GM19455 (cell line): ENCODE measurements at regions not wholly inside any gene's neighbourhood (a gene's known extent, or its start where the extent isn't known, plus 50 kb on each side); places are given as distances from the start of the nearest gene placed in this dataset.
"Not testable (repeated sequence)": the region's sequence is repeated elsewhere in the genome, so short reads cannot be mapped to it uniquely, and the experiment has no call there.

Experiments
- ATAC-seq: cut with Tn5 transposase; IDR thresholded peaks from one replicate; pipeline ENCODE4 v1.9.1; 2021; ENCODE audit not compliant: unreplicated experiment

DNA sequence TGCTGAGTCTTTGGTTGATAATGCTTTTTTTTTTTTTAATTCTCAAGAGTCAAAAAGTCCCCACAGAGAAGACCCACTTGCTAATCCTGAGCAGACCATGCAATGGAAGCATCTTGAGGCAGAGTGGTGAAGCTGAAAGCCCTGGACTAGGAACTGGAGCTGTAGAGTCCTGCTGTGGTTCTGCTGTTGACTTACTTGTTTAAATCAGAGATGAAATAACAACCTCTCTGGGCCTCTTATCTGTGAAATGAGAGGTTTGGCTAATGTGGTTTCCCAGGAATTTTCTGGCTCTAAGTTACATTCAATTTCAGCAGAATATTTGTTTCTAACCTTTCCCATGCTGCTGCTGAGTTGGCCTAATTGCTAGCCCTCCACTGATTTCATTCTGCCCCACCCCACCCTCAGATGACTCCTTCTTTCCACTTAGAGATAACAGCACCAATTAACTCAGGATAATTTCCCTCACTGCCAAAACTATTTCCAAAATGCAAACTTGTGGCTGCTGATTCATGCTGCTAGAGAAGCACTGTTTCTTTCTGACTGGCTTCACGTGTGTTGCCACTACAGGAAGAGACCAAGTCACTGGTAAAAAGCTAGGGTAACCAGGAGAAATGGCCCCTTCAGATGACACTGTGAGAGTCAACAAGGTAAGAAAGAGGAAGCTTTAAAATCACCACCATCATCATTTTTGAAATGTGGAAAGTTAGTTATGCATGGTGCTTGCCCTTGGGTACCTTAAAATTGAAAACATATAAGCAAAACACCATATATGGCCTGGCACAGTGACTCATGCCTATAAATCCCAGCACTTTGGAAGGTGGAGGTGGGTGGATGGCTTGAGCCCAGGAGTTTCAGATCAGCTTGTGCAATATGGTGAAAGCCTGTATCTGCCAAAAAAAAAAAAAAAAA lies 326.4 kb downstream of the DCHS2 start:
- ATAC-seq: peak; percentile 53

DNA sequence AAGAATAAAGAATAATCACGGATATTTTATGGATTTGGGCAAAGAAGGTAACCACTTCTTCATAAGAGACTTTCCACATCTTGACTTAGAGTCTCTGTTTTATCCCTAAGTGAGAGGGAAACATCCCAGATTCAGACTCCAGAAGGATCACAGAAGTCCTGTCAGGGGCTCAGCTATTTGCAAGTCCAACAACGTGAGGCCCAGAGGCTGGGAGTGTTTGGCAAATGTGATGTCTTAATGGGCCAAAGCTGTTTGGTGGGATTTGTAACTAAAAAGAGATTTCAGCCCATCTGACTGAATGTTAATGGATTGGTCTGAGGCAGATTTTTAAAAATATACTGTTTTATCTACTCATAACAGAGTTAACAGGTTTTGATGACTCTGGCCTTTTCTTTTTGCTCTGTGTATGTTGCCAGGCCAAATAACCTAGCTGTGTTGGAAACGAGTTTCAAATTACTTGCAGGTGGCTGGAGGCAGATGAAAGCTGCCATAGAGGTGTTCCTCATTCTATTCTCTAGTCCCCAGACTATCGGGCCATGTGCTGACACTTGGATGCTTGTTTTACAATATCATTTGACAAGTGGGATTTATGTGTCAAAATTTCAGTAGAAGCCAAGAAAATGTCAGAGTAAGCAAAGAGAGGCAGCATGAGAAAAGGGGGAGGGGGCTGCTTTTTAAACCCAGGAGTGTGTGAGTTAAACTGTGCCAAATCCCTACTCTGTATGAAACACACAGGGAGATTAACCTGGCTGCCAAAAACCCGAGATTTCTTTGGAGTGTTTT lies 330.9 kb downstream of the DCHS2 start:
- no peak for ATAC-seq

DNA sequence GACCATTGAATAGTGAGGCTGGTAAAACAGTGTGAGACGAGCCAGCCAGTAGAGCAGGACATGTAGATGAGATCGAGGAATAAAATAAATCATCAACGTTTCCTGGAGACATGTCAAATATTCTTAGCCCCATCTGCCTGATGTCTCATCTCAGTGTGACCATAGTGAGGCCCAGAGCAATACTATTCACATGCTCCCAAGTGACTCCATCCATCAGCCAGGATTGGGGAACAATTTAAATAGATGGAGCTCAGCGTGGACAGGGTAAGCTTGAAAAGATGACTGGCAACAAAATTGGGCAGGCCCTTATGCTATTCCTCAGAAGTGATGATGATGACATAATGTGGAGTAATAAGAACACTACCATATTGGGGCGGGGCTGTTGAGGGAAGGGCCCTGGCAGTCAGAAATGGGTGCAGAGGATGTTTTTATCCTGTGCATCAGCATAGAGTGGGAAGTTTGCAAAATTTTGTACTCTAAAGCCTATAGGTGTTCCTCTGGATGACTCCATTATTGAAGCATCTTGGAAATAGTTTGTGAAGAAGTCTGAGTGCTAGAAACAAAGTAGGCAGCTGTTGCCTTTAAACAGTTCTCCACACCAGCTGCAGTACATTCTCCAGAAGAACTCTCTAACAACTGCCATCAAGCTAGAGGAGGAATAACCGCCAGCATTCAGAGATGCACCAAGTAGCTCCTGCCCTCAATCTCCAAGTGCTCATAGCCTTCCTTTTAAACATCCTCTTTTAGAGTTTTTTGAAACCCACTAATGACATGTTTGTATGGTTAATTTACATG lies 333.0 kb downstream of the DCHS2 start:
- no peak for ATAC-seq

DNA sequence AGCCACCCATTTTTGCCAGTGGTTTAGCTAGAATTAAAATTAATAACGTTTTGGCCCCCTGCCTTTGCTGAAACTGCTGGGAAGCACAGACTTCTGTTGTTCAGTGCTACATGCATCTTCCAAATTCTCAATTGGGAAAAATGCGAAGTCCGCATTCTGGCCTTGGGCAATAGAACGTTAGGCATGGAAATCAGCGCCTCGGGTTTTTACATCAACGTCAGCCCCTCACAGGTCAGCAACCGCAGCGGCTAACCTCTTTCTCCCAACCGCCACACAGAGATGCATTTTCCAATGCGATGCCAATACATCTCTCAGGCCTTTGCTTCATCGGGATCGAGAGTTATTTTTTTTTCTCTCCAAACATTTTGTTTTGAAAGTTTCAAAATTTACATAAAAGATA lies 339.1 kb downstream of the DCHS2 start:
- ATAC-seq: no peak

DNA sequence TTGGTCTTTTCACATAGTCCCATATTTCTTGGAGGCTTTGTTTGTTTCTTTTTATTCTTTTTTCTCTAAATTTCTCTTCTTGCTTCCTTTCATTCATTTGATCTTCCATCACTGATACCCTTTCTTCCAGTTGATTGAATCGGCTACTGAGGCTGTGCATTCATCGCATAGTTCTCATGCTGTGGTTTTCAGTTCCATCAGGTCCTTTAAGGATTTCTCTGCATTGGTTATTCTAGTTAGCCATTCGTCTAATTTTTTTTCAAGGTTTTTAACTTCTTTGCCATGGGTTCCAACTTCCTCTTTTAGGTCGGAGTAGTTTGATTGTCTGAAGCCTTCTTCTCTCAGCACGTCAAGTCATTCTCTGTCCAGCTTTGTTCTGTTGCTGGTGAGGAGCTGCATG lies 342.4 kb downstream of the DCHS2 start:
- ATAC-seq: not testable (repeated sequence)

DNA sequence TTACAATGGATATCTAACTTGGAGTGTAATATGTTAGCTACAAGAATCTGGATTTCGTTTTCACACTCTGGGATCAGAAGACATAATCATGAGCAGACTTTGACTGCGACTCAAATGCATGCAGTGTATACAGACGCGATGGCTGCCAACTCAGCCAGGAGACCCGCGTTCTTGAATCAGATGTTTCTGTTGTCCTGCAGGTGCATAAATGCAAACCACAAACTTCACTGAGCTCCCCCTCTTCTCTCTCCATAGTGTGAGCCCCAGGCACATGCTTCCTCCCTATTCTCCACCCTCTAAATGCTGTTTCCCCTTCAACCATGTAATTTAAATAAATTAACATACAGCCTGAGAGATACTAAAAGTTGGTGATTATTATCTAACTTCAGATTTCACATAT lies 347.9 kb downstream of the DCHS2 start:
- ATAC-seq: no peak

DNA sequence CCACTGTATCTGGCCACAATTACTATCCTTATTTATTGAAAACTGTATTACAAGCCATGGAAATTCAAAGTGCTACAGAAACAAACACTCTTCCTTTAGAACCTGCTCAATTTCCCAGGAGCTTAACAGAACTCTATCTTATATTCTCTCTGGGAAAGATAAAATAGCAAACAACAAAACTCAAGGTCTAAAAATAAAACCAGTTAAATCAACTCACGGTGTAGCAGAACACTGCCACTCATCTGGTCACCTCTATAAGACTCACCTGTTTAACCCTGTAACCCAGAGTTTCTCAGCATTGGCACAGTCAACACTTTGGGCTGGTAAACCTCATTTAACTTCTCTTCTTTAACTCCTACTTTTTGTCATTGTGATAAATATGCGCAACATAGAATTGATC lies 348.9 kb downstream of the DCHS2 start:
- ATAC-seq: no peak

DNA sequence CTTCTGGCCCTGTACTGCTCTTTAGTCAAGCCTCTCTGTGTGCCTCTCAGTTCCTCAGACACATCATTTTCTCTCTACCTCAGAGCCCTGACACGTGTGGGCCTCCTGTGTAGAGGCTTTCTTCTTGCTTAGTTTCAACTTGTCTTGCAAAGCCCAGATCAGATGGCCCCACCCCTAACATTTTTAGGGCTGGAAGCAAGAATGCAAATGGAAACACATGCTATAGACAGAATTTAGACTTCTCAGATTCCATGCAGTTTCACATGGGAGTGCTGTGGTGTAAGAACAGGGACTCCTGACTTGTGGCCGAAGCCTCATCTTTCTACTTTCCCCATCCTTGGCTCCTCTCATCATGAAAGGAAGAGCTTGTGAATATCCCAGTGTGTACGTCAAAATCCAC lies 350.7 kb downstream of the DCHS2 start:
- ATAC-seq: no peak

DNA sequence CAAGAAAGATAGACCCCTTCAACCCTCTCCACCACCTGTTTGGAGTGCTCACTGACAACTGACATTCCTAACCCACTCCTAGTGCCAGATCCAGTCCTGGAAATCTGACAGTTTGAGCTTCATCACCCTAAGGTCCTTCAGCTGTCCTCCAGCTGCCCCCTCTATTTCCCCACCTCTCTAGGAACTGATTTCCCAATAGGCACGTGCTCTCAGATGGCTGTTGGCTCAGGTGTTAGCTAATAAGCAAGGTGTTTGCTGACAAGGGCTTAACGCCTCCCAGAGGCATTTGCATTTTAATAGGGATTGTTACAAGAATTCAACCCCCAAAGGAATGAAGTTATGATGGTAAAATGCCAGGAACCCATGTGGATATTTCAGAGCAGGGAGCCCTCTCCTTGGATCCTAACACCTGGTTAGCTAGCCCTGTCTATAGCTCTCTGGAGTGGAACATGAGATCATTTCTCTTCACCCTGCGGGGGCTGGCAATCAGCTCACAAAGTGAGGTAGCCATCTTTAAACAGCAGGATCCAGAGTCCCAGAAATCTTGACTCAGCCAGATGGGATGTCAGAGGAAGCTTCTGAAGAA lies 348.5 kb upstream of the SFRP2 start:
- no peak for ATAC-seq

DNA sequence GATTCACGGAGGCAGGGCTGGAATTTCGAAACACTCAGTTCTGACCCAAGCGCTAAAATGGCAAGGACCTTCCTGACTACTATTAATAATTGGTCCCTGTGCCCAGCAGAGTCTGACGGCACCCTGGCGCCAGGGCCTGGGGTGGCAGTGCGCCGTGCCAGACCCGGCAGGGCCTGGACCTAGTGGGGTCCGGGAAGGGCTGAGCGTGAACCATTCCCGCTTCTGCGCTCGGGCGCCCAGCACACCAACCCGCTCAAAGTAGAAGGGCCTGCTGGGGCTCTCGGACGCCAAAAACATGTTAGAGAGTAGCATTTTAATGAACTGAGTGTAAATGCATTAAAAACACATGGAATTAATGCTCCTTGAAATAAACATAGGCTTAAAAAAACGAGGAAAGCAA lies 346.7 kb upstream of the SFRP2 start:
- ATAC-seq: no peak

DNA sequence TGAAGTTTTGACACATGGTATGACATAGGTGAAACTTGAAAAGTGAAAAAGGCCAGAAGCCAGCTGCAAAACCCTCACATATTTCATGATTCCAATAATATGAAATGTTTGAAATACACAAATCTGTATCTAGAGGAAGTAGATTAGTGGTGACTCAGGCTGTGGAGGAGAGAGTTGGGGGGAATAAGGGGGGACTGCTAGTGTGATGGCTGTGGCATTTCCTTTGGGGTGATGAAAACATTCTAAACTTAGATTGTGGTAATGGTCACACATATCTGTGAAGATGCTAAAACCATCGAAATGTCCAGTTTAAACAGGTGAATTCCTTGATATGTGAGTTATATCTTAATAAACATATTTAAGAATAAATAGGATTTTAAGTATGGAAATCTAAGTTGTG lies 343.5 kb upstream of the SFRP2 start:
- no peak for ATAC-seq

DNA sequence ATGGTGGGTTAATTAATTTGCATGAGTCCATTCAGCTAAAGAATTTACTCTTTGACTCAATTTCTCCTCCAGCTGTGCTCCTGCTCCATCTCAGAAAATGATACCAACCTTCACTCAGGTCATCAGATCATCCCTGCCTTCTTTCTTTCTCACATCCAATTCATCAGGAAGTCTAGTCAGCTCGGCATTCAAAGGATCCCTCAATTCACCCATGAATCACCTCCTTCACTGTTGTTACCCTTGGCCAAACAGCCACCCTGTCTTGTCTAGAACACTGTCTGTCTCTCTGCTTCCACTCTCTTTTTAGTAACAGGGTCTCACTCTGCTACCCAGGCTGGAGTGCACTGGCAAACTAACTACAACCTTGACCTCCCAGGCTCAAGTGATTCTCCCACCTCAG lies 337.4 kb upstream of the SFRP2 start:
- ATAC-seq: no peak

DNA sequence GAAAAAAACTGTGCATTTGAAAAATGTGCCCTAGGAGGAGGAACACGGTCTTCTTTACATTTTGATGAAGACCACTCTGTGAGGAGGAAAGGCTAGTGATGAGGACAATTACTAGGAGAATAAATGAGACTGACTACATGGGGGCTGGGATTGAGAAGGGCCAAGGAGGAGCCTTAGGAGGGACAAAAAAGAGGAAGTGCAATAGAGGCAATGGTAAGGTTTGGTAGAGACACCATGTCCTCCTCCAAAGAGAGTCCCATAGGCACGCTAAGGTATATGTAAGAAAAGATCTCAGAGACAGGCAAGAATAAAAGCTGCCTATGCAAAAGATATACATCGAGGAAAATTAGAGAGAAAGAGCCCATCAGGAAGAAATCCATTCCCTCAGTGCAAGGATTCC lies 336.5 kb upstream of the SFRP2 start:
- no peak for ATAC-seq

DNA sequence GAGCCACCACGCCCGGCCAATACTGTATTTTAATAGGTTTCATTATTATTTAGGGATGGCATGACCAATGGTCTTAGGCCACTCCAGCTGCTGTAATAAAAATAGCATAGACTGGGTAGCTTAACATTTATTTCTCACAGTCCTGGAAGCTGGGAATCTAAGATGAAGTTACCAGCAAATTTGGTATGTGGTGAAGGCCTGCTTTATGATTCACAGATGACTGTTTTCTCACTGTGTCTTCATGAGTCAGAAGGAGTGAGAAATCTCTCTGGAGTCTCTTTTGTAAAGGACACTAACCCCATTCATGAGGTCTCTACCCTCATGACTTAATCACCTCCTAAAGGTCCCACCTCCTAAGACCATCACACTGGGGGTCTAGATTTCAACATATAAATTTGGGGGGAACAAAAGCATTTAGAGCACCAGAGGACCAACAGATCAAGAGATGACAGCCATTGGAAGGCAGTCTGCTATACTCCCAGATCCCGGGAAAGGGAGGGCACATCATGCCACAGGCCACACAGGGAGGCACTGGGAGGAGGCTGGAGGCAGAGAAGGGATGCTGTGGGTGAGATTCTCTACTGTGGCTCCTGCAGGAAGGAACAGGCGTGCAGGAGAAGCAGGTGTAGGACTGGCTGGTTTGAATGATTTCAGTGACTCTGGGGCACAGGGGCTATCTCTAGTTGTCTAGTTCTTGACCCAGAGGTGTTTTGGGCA lies 335.8 kb upstream of the SFRP2 start:
- no peak for ATAC-seq

DNA sequence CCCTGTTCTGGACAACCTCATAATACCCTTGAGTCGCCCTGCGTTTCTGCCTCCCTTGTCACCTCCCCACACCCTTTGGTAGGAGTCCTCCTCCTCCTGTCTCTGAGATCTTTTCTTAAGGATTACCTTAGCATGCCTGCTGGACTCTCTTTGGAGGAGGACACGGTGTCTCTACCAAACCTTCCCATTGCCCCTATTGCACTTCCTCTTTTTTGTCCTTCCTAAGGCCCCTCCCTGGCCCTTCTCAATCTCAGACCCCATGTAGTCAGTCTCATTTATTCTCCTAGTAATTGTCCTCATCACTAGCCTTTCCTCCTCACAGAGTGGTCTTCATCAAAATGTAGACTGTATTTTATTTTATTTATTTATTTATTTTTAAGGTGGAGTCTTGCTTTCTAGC lies 335.0 kb upstream of the SFRP2 start:
- ATAC-seq: no peak

DNA sequence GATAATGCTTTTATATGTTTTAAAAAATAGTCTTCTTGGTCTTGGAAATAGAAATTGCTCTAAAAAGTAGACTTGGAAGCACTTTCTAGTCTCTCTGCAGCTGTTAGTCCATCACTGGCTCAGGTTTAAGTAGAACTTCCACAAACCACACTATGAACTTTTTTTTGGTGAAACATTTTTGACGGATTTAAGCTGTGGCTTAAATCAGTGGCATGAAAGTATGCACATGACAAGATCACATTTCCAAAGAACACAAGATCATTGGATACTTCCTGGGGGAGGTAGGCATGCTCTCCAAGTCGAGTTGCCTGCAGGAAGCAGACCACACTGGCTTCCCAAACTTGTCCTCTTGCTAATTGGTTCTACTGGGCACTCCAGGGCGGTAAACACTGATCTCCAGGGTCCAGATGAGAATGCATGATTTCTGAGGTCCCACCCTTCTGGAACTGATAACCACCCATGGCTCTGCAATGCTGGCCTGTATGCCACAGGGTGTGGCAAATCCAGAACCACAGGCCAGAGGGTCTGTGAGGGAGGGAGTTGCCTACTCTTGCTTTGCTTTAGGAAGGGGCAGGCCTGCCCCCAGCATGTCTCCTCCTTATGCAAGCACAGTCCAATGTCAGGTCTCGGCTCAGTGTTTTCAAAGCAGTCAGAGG lies 331.9 kb upstream of the SFRP2 start:
- no peak for ATAC-seq

DNA sequence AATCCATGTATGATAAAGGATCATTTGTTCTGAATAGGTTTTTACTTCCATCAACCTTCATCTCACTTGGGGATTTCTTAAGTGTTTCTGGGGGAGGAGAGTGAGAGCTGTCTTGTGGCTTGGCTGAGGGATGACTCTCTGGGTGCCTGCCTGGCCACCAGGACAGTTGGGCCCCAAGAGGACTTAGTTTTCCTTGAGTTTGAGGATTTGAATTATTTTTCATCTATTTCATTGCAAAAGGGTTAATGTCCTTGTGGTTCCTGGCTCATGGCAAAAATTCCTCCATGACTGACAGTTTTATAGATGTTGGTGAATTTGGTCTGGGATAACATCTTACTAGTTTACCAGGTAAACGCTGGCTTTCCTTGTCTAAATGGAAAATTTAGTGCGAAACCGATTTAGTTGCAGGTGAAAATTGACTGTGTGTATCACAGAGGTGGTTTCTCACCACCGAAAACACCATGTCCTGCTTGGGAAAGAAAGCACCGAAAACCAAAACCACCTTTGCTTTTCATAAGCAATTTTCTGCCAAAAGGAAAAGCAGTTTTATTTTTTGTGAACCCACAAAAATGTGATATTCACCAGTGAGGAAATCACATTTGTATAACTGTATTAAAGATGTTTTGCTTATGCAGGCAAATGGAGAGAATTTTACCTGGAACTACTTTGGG lies 331.3 kb upstream of the SFRP2 start:
- no peak for ATAC-seq

DNA sequence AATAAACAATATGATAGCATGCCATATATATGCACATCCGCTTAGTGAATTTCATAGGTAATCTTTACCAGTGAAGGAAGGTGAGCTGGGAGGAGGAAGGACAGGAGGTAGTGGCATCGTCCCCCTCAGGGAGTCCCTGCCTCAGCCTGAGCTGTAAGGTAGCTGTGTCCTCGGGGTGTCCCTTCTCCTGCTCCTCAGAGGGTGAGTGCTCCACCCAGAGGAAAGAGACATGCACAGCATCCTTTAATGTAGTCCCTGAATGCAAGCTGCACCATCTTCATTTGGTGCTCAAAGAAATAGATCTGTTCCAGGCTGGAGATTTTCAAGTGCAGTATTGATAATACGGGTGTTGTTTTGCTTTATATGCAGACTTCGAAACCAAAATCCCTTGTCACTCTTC lies 330.4 kb upstream of the SFRP2 start:
- ATAC-seq: no peak

DNA sequence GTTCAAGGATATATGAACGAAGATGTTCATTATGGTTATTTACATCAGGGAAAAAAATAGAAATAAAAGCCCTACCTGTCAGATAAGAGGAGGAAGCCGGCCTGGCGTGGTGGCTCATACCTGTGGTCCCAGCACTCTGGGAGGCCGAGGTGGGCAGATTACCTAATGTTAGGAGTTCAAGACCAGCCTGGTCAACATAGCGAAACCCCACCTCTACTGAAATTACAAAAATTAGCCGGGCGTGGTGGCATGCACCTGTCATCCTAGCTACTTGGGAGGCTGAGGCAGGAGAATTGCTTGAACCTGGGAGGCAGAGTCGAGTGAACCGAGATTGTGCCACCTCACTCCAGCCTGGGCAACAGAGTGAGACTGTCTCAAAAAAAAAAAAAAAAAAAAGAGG lies 328.8 kb upstream of the SFRP2 start:
- ATAC-seq: not testable (repeated sequence)
